ENCODE measurements at regions not wholly inside any gene's neighbourhood (a gene's known extent, or its start where the extent isn't known, plus 50 kb on each side); places are given as distances from the start of the nearest gene placed in this dataset.

GRCh38 chr10:52992567-52992966 is 220.0 kb upstream of the MBL2 start:
- no peaks in the 10 kb centered on the region for H3K4me1 ChIP-seq (ENCODE audit: control insufficient read depth, extremely low read depth, insufficient read depth, low read length)
- no peak overlapping the region for H3K4me3 ChIP-seq (ENCODE audit: control insufficient read depth in 2 of 3, extremely low read depth in 1 of 3, insufficient read depth in 2 of 3, low read depth in 1 of 3, low read length in 3 of 3)
- no peak overlapping the region for H3K4me2 ChIP-seq (ENCODE audit: control insufficient read depth, extremely low read depth, insufficient read depth, low read depth, low read length)
- no peaks in the 10 kb centered on the region for H3K27me3 ChIP-seq (ENCODE audit: control insufficient read depth, extremely low read depth, insufficient read depth, low read length)
- dilution Hi-C loops (cut with MboI; ENCODE audit: extremely low pct_ligation_motif_present, low sequenced_read_pairs): no loop called here
- no peak overlapping the region for H2AFZ ChIP-seq (ENCODE audit: control insufficient read depth, low read length)
- no peaks in the 10 kb centered on the region for H3K9me3 ChIP-seq (ENCODE audit: control insufficient read depth, low read depth, low read length)
- DNase-seq (ENCODE audit: low read depth, low spot score) (no peak), FAIRE-seq (no peak)
- H3K36me3 ChIP-seq (ENCODE audit: control insufficient read depth in 2 of 2, extremely low read depth in 1 of 2, insufficient read depth in 2 of 2, low read length in 2 of 2): no peaks in the 10 kb centered on the region
- no peaks in the 10 kb centered on the region for H4K20me1 ChIP-seq (ENCODE audit: control insufficient read depth, extremely low read depth, insufficient read depth, low read length)
- no peak for TF ChIP-seq EZH2 (IDR thresholded peaks at IDR 0.05; ENCODE audit: low read length)
- H3K9ac ChIP-seq (ENCODE audit: control insufficient read depth, extremely low read depth, insufficient read depth, low read length): no peak overlapping the region
- no peaks in the 10 kb centered on the region for H3K79me2 ChIP-seq (ENCODE audit: control insufficient read depth, insufficient read depth, low read length)
- no peak overlapping the region for H3K27ac ChIP-seq (ENCODE audit: control insufficient read depth, insufficient read depth, low read length)
- no peaks in the 10 kb centered on the region for H3K9me1 ChIP-seq (ENCODE audit: control insufficient read depth, extremely low read depth, insufficient read depth, low read length)

- Histone ChIP-seq H3K9me1 (ENCODE audit: control insufficient read depth, extremely low read depth, insufficient read depth, low read length) (no peaks in the 10 kb centered on the region), H3K79me2 (ENCODE audit: control insufficient read depth, insufficient read depth, low read length) (no peaks in the 10 kb centered on the region), H2AFZ (ENCODE audit: control insufficient read depth, low read length) (no peak overlapping the region), H3K4me1 (ENCODE audit: control insufficient read depth, extremely low read depth, insufficient read depth, low read length) (no peaks in the 10 kb centered on the region), H3K36me3 (ENCODE audit: control insufficient read depth in 2 of 2, extremely low read depth in 1 of 2, insufficient read depth in 2 of 2, low read length in 2 of 2) (no peaks in the 10 kb centered on the region), H3K27ac (ENCODE audit: control insufficient read depth, insufficient read depth, low read length) (no peak overlapping the region), H3K9ac (ENCODE audit: control insufficient read depth, extremely low read depth, insufficient read depth, low read length) (no peak overlapping the region), H3K4me3 (ENCODE audit: control insufficient read depth in 2 of 3, extremely low read depth in 1 of 3, insufficient read depth in 2 of 3, low read depth in 1 of 3, low read length in 3 of 3) (no peak overlapping the region), H3K27me3 (ENCODE audit: control insufficient read depth, extremely low read depth, insufficient read depth, low read length) (no peaks in the 10 kb centered on the region), H3K9me3 (ENCODE audit: control insufficient read depth, low read depth, low read length) (no peaks in the 10 kb centered on the region), H4K20me1 (ENCODE audit: control insufficient read depth, extremely low read depth, insufficient read depth, low read length) (no peaks in the 10 kb centered on the region), H3K4me2 (ENCODE audit: control insufficient read depth, extremely low read depth, insufficient read depth, low read depth, low read length) (no peak overlapping the region)
- FAIRE-seq (no peak), DNase-seq (ENCODE audit: low read depth, low spot score) (no peak)
- TF ChIP-seq CTCF (optimal IDR thresholded peaks at IDR 0.05 in 1 of 3, IDR thresholded peaks at IDR 0.05 in 1 of 3, conservative IDR thresholded peaks at IDR 0.05 in 1 of 3; ENCODE audit: extremely low read depth in 1 of 3, insufficient read depth in 2 of 3, low read length in 3 of 3): no peak
- no peak for TF ChIP-seq EZH2 (IDR thresholded peaks at IDR 0.05; ENCODE audit: low read length)
- dilution Hi-C loops (cut with MboI; ENCODE audit: extremely low pct_ligation_motif_present, low sequenced_read_pairs): no loop called here
Observed at GRCh38 chr10:52988923-52989322, 216.3 kb upstream of the MBL2 start.

- Histone ChIP-seq H3K79me2 (ENCODE audit: control insufficient read depth, insufficient read depth, low read length) (no peaks in the 10 kb centered on the region), H3K4me1 (ENCODE audit: control insufficient read depth, extremely low read depth, insufficient read depth, low read length) (no peaks in the 10 kb centered on the region), H3K9me3 (ENCODE audit: control insufficient read depth, low read depth, low read length) (no peaks in the 10 kb centered on the region), H3K4me3 (ENCODE audit: control insufficient read depth in 2 of 3, extremely low read depth in 1 of 3, insufficient read depth in 2 of 3, low read depth in 1 of 3, low read length in 3 of 3) (no peak overlapping the region), H2AFZ (ENCODE audit: control insufficient read depth, low read length) (no peak overlapping the region), H3K27me3 (ENCODE audit: control insufficient read depth, extremely low read depth, insufficient read depth, low read length) (no peaks in the 10 kb centered on the region), H3K9ac (ENCODE audit: control insufficient read depth, extremely low read depth, insufficient read depth, low read length) (no peak overlapping the region), H3K36me3 (ENCODE audit: control insufficient read depth in 2 of 2, extremely low read depth in 1 of 2, insufficient read depth in 2 of 2, low read length in 2 of 2) (no peaks in the 10 kb centered on the region), H3K9me1 (ENCODE audit: control insufficient read depth, extremely low read depth, insufficient read depth, low read length) (no peaks in the 10 kb centered on the region), H4K20me1 (ENCODE audit: control insufficient read depth, extremely low read depth, insufficient read depth, low read length) (no peaks in the 10 kb centered on the region), H3K27ac (ENCODE audit: control insufficient read depth, insufficient read depth, low read length) (no peak overlapping the region), H3K4me2 (ENCODE audit: control insufficient read depth, extremely low read depth, insufficient read depth, low read depth, low read length) (no peak overlapping the region)
- no peak for FAIRE-seq
- no peak for DNase-seq (ENCODE audit: low read depth, low spot score)
- TF ChIP-seq CTCF (optimal IDR thresholded peaks at IDR 0.05 in 1 of 3, IDR thresholded peaks at IDR 0.05 in 1 of 3, conservative IDR thresholded peaks at IDR 0.05 in 1 of 3; ENCODE audit: extremely low read depth in 1 of 3, insufficient read depth in 2 of 3, low read length in 3 of 3) (no peak), EZH2 (IDR thresholded peaks at IDR 0.05; ENCODE audit: low read length) (no peak)
- dilution Hi-C loops (cut with MboI; ENCODE audit: extremely low pct_ligation_motif_present, low sequenced_read_pairs): no loop called here
Observed at GRCh38 chr10:52986125-52986524, 213.5 kb upstream of the MBL2 start.
